ENCODE measurements at regions not wholly inside any gene's neighbourhood (a gene's known extent, or its start where the extent isn't known, plus 50 kb on each side); places are given as distances from the start of the nearest gene placed in this dataset.

DNA sequence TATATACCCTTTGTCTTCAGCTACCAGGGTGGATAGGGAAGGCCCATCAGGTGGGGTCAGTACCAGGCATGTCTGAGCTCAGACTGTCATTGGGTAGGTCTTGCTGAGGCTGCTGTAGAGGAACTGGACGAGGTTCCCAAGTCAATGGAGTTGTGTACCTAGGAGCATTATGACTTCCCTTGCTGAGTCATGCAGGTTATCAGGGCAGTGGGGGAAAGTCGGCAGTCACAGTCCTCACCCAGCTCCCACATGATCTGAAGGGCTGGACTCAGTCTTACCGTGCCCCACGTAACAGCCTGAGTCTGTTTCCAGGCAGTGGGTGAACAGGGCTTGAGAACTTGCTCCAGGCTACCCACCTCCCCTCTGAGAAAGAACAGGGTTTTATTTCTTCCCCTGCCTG, 260.8 kb upstream of the COBL start:
- no peaks in the 10 kb centered on the region for H3K9me2 ChIP-seq (replicated peaks; ENCODE audit: insufficient read depth, low read length)
- H3K27me3 ChIP-seq (ENCODE audit: low read length), result no peaks in the 10 kb centered on the region
- no peak overlapping the region for H2AFZ ChIP-seq (ENCODE audit: low read depth, low read length, severe bottlenecking)
- no peaks in the 10 kb centered on the region for H3K79me2 ChIP-seq (ENCODE audit: insufficient read depth, low read length)
- no peaks in the 10 kb centered on the region; the same call in 1 of the 2 replicates for H4K20me1 ChIP-seq (ENCODE audit: low read depth, low read length)
- no peaks in the 10 kb centered on the region for H3K9me3 ChIP-seq (ENCODE audit: insufficient read depth, low read length)
- TF ChIP-seq, protein P1, sequence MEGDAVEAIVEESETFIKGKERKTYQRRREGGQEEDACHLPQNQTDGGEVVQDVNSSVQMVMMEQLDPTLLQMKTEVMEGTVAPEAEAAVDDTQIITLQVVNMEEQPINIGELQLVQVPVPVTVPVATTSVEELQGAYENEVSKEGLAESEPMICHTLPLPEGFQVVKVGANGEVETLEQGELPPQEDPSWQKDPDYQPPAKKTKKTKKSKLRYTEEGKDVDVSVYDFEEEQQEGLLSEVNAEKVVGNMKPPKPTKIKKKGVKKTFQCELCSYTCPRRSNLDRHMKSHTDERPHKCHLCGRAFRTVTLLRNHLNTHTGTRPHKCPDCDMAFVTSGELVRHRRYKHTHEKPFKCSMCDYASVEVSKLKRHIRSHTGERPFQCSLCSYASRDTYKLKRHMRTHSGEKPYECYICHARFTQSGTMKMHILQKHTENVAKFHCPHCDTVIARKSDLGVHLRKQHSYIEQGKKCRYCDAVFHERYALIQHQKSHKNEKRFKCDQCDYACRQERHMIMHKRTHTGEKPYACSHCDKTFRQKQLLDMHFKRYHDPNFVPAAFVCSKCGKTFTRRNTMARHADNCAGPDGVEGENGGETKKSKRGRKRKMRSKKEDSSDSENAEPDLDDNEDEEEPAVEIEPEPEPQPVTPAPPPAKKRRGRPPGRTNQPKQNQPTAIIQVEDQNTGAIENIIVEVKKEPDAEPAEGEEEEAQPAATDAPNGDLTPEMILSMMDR (IDR thresholded peaks at IDR 0.05; ENCODE audit: insufficient read depth, low read length, poor library complexity, severe bottlenecking), result no peak
- TF ChIP-seq EZH2phosphoT487 (conservative IDR thresholded peaks at IDR 0.05; ENCODE audit: low read length), result no peak
- H3K27ac ChIP-seq (ENCODE audit: low read depth, low read length), result no peak overlapping the region
- no peak overlapping the region for H3K4me2 ChIP-seq (ENCODE audit: low read depth, low read length, poor library complexity, severe bottlenecking)
- H3K36me3 ChIP-seq (ENCODE audit: low read length), result no peaks in the 10 kb centered on the region
- no peaks in the 10 kb centered on the region for H3F3A ChIP-seq (ENCODE audit: insufficient read depth)
- H3K4me3 ChIP-seq (ENCODE audit: insufficient read depth, low read length, poor library complexity, severe bottlenecking), result no peak overlapping the region
- no peak overlapping the region for H3K9ac ChIP-seq (ENCODE audit: low read length)

DNA sequence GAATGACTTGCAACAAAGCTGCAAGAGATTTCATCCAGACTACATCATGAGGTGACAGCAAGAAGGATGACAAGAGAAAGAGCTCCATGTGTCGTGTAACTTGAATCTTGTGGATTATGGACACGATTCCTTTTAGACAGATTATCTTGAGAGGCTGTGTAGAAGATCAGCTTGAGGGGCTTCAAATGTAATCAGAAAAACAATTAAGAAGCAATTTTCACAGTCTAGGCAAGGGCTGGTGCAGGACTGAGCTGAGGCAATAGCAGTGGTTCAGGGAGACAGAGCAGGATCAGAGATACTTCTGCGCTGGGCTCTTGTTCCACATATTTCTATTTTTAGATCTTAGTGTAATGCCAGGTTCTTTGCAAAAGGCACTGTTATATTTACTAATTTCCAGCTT, 253.0 kb upstream of the COBL start:
- Histone ChIP-seq H3K4me3 (ENCODE audit: insufficient read depth, low read length, poor library complexity, severe bottlenecking) (no peak overlapping the region), H3K9me2 (replicated peaks; ENCODE audit: insufficient read depth, low read length) (no peaks in the 10 kb centered on the region), H3K9me3 (ENCODE audit: insufficient read depth, low read length) (no peaks in the 10 kb centered on the region), H3K27me3 (ENCODE audit: low read length) (no peaks in the 10 kb centered on the region), H3K27ac (ENCODE audit: low read depth, low read length) (no peak overlapping the region), H3K36me3 (ENCODE audit: low read length) (no peaks in the 10 kb centered on the region), H4K20me1 (ENCODE audit: low read depth, low read length) (no peaks in the 10 kb centered on the region), H3K4me2 (ENCODE audit: low read depth, low read length, poor library complexity, severe bottlenecking) (no peak overlapping the region), H3F3A (ENCODE audit: insufficient read depth) (no peaks in the 10 kb centered on the region), H3K79me2 (ENCODE audit: insufficient read depth, low read length) (no peaks in the 10 kb centered on the region), H3K9ac (ENCODE audit: low read length) (no peak overlapping the region), H2AFZ (ENCODE audit: low read depth, low read length, severe bottlenecking) (no peak overlapping the region)
- no peak for TF ChIP-seq EZH2phosphoT487 (conservative IDR thresholded peaks at IDR 0.05; ENCODE audit: low read length)
- TF ChIP-seq, protein P1 (IDR thresholded peaks at IDR 0.05; ENCODE audit: insufficient read depth, low read length, poor library complexity, severe bottlenecking), result no peak

DNA sequence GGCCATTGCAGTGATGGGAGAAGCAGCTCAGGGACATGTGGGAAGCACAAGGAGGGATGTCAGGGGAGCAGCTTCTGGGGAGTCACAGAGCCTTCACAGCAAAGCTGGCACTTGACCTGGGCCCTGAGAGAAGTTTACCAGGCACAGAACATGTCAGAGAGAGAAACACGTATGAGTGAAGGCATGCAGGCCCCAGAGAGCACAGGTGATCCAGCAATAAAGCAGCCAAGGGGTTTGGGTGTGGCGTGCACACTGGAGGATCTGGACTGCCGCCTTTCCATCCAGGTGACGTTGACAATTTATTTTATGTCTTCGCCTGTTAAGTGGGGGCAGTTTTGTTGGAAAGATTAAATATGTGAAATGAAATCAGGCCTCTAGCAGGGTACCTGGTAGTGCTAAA, 252.6 kb upstream of the COBL start:
- TF ChIP-seq, protein P1 (IDR thresholded peaks at IDR 0.05; ENCODE audit: insufficient read depth, low read length, poor library complexity, severe bottlenecking), result no peak
- TF ChIP-seq EZH2phosphoT487 (conservative IDR thresholded peaks at IDR 0.05; ENCODE audit: low read length), result no peak
- Histone ChIP-seq H3K27ac (ENCODE audit: low read depth, low read length) (no peak overlapping the region), H2AFZ (ENCODE audit: low read depth, low read length, severe bottlenecking) (no peak overlapping the region), H3K79me2 (ENCODE audit: insufficient read depth, low read length) (no peaks in the 10 kb centered on the region), H3K27me3 (ENCODE audit: low read length) (no peaks in the 10 kb centered on the region), H3K9ac (ENCODE audit: low read length) (no peak overlapping the region), H3F3A (ENCODE audit: insufficient read depth) (no peaks in the 10 kb centered on the region), H3K36me3 (ENCODE audit: low read length) (no peaks in the 10 kb centered on the region), H4K20me1 (ENCODE audit: low read depth, low read length) (no peaks in the 10 kb centered on the region), H3K4me2 (ENCODE audit: low read depth, low read length, poor library complexity, severe bottlenecking) (no peak overlapping the region), H3K9me2 (replicated peaks; ENCODE audit: insufficient read depth, low read length) (no peaks in the 10 kb centered on the region), H3K4me3 (ENCODE audit: insufficient read depth, low read length, poor library complexity, severe bottlenecking) (no peak overlapping the region), H3K9me3 (ENCODE audit: insufficient read depth, low read length) (no peaks in the 10 kb centered on the region)
